NCI-H524 treated with DMSO at 0.1 percent for 48 hours (cell line): ENCODE measurements at regions not wholly inside any gene's neighbourhood (a gene's known extent, or its start where the extent isn't known, plus 50 kb on each side); places are given as distances from the start of the nearest gene placed in this dataset.
"Not testable (repeated sequence)": the region's sequence is repeated elsewhere in the genome, so short reads cannot be mapped to it uniquely, and the experiment has no call there.

ENCODE experiments used
- DNase-seq: peaks from one replicate; lab custom pipeline; 2025; lab: John Stamatoyannopoulos, UW

- no peak for DNase-seq
Measured at GRCh38 chr7:14092331-14092730, 102.9 kb upstream of the ETV1 start.

- no peak for DNase-seq
Measured at GRCh38 chr7:14085901-14086300, 96.4 kb upstream of the ETV1 start.

DNA sequence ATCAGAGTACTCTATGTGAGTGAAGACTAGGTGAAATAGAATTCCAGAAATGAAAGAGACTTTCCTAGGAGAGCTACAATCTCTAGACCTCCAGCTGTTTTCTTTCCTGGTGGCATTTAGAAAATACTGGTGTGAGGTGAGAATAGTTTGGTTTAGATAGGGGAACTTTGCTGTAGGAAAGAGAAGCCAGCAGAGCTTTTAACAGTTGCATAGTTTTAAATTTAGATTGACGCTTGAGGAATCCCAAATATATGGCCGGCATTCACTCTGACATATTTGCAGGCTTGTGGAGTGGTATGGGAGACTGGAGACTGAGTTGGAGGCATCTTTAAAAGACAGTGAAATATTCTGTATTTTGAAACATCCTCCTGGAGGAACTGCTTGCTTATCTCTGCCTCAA, 94.3 kb upstream of the ETV1 start:
- no peak for DNase-seq

- DNase-seq: no peak
Measured at GRCh38 chr7:14073988-14074387, 84.5 kb upstream of the ETV1 start.

DNA sequence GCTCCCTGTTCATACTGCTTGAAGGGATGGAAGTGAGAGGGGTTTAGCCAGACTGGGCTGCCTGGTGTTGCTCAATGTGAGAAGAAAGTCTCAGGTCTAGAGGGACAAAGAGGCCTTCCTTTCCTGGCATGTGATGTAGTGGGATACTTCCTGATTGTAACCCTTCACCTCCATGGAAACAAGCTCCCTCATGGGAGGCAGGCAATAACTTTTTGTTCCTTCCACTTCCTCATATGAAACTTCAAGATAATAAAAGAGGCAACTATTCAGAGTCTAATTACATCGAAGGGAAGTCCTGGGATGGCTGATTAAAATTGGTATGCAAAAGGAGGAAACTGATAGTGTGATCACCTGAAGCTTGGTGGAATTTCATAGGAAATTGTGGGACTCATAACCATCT, 84.1 kb upstream of the ETV1 start:
- DNase-seq: no peak

GRCh38 chr7:14071045-14071444, 81.6 kb upstream of the ETV1 start:
- peak; percentile 97 for DNase-seq

DNA sequence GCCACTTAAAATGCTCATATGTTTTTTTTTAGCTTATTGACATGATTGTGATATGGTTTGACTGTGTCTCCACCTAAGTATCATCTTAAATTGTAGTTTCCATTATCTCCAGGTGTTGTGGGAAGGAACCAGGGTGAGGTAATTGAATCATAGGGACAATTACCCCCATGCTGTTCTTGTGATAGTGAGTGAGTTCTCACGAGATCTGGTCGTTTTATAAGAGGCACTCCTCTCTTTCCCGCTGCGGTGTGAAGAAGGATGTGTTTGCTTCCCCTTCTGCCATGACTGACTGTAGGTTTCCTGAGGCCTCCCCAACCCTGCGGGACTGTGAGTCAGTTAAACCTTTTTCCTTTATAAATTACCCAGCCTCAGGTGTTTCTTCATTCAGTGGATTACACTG, 80.5 kb upstream of the ETV1 start:
- DNase-seq: no peak

DNA sequence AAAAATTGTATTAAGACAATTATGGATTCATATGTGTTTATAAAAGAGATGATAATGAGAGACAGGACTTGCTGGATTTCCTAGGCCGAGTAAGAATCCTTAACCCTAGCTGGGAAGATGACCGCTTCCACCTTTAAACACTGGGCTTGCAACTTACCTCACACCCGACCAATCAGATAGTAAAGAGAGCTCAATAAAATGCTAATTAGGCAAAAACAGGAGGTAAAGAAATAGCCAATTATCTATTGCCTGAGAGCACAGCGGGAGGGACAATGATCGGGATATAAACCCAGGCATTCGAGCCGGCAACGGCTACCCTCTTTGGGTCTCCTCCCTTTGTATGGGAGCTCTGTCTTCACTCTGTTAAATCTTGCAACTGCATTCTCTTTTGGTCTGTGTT, 77.3 kb upstream of the ETV1 start:
- not testable (repeated sequence) for DNase-seq

- no peak for DNase-seq
Measured at GRCh38 chr7:14065286-14065685, 75.8 kb upstream of the ETV1 start.

GRCh38 chr7:14055813-14056212, 66.3 kb upstream of the ETV1 start:
- DNase-seq: no peak

- no peak for DNase-seq
Measured at GRCh38 chr7:14054125-14054524, 64.7 kb upstream of the ETV1 start.

GRCh38 chr7:14048889-14049288, 59.4 kb upstream of the ETV1 start:
- no peak for DNase-seq

DNA sequence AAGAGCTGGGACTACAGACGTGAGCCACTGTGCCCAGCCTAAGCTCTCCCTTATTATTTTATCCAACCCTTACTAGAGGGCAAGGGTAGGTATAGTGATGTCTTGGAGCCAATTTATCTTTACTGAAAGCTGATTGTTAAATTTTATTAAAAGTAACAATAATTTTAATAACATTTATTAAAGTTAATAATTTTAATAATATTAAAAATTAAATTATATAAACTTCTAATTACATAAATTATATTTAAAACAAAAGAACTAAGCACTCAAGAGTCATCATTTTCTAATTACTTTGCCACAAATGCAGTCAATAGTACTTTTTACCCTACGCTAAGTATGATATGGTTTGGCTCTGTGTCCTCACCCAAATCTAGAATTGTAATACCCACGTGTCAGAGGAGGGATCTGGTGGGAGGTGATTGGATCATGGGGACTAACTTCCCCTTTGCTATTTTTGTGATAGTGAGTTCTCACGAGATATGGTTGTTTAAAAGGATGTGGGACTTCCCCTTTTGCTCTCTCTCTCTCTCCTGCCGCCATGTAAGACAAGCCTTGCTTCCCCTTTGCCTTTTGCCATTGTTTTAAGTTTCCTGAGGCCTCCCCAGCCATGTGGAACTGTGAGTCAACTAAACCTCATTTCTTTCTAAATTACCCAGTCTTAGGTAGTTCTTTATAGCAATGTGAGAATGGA, 58.4 kb upstream of the ETV1 start:
- no peak for DNase-seq

GRCh38 chr7:14045651-14046050, 56.2 kb upstream of the ETV1 start:
- DNase-seq: no peak

DNA sequence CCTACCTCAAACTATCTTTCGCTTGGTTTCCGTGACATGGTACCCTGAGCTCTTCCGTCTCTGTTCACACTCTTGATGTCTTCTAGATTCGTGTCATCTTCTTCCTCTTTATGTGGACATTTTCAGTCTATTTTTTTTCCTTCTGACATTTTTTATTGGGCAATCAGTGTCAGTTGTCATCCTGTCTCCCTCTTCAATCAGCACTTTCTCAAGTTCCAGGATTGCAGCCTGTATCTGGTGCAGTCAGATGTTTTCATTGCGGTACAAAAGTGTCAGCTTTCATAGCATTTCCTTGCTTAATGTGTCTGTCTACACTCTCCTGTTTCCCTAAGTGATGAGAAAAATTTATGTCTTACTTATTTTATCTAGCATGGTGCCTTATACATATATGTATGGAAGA, 51.1 kb upstream of the ETV1 start:
- no peak for DNase-seq
